ENCODE measurements at regions not wholly inside any gene's neighbourhood (a gene's known extent, or its start where the extent isn't known, plus 50 kb on each side); places are given as distances from the start of the nearest gene placed in this dataset.

GRCh38 chr1:99571092-99571734 is 74.7 kb upstream of the PALMD start:
- Histone ChIP-seq H3K4me3 (ENCODE audit: extremely low read depth in 1 of 4, insufficient read depth in 2 of 4, low read depth in 3 of 4, low read length in 4 of 4) (no peak overlapping the region), H3K14ac (ENCODE audit: insufficient read length) (no peak overlapping the region), H3K79me2 (ENCODE audit: control insufficient read depth in 1 of 2, insufficient read depth in 2 of 2, low read length in 2 of 2) (no peaks in the 10 kb centered on the region), H2BK5ac (ENCODE audit: low read depth, low read length) (no peak overlapping the region), H3K56ac (replicated peaks; ENCODE audit: insufficient read length, low read depth, low read length) (no peak overlapping the region), H3K4ac (replicated peaks; ENCODE audit: insufficient read length, low read depth, low read length) (no peak overlapping the region), H2BK120ac (replicated peaks; ENCODE audit: low read depth, low read length) (no peak overlapping the region), H2AK5ac (ENCODE audit: low read depth, low read length) (no peak overlapping the region), H3K27me3 (replicated peaks in 1 of 4; ENCODE audit: control insufficient read depth in 3 of 4, extremely low read depth in 1 of 4, insufficient read depth in 3 of 4, low read length in 3 of 4) (peaks cover 0 to 1% (median 0%) of the 10 kb centered on the region in 4 experiments; a peak in 1 of 7 replicates), H3K9me3 (ENCODE audit: insufficient read depth in 2 of 2, low read depth in 1 of 2, low read length in 1 of 2) (no peaks in the 10 kb centered on the region), H4K20me1 (replicated peaks in 1 of 2; ENCODE audit: control insufficient read depth in 1 of 2, insufficient read depth in 2 of 2, low read length in 2 of 2) (no peaks in the 10 kb centered on the region), H3K27ac (ENCODE audit: low read depth, low read length) (no peak overlapping the region), H2BK20ac (ENCODE audit: low read length) (no peak overlapping the region), H3K4me2 (ENCODE audit: insufficient read depth in 1 of 2, low read depth in 2 of 2, low read length in 2 of 2) (no peak overlapping the region), H2AFZ (ENCODE audit: low read length) (no peak overlapping the region), H4K91ac (replicated peaks; ENCODE audit: insufficient read length, low read length) (no peak overlapping the region), H3K36me3 (ENCODE audit: control insufficient read depth in 2 of 4, insufficient read depth in 4 of 4, low read length in 3 of 4) (no peaks in the 10 kb centered on the region), H2BK12ac (ENCODE audit: low read depth, low read length) (no peak overlapping the region), H3K18ac (ENCODE audit: extremely low read depth, low read length) (no peak overlapping the region), H3K23ac (ENCODE audit: insufficient read length) (no peak overlapping the region), H3K4me1 (replicated peaks in 1 of 4; ENCODE audit: control insufficient read depth in 3 of 4, insufficient read depth in 4 of 4, low read length in 3 of 4) (no peaks in the 10 kb centered on the region), H3K9ac (replicated peaks in 1 of 4; ENCODE audit: extremely low read depth in 1 of 4, low read depth in 3 of 4, low read length in 3 of 4) (no peak overlapping the region), H3K23me2 (ENCODE audit: low read depth, low read length) (no peaks in the 10 kb centered on the region), H4K8ac (ENCODE audit: extremely low read depth, insufficient read depth, low read length) (no peak overlapping the region), H2BK15ac (ENCODE audit: low read length) (no peak overlapping the region), H4K5ac (ENCODE audit: insufficient read length, low read depth, low read length) (no peak overlapping the region), H3K79me1 (ENCODE audit: low read depth, low read length) (no peaks in the 10 kb centered on the region)
- no peak for DNase-seq (ENCODE audit: low read depth in 1 of 2, low spot score in 2 of 2)
- 86% methylated on average over 6 of the region's 6 CpGs; no CpG with 5 or more reads in 1 of the 2 experiments for WGBS, 2 experiments (ENCODE audit: extremely low coverage in 1 of 2, insufficient coverage in 1 of 2, insufficient read length in 1 of 2, insufficient replicate concordance in 2 of 2, low coverage in 1 of 2, low lambda C conversion rate in 2 of 2, missing lambda C conversion rate in 1 of 2)
- POLR2A ChIA-PET (ENCODE audit: partially characterized antibody), result no interaction called here
- no peak for TF ChIP-seq HDAC2 (IDR thresholded peaks at IDR 0.05; ENCODE audit: borderline replicate concordance in 1 of 2, low read depth in 2 of 2, low read length in 2 of 2)
- TF ChIP-seq RFX5 (IDR thresholded peaks at IDR 0.05; ENCODE audit: borderline replicate concordance, low read depth, low read length), result no peak
- TF ChIP-seq BCL11A (IDR thresholded peaks at IDR 0.05; ENCODE audit: low read depth in 2 of 2, low read length in 2 of 2), result no peak
- TF ChIP-seq USF2 (IDR thresholded peaks at IDR 0.05; ENCODE audit: low read length), result no peak
- TF ChIP-seq TBP (IDR thresholded peaks at IDR 0.05; ENCODE audit: low read depth, low read length), result no peak
- no peak for FAIRE-seq
- CTCF ChIA-PET (ENCODE audit: partially characterized antibody), result interaction anchor here (0.7 to 1.5 kb wide), 3 partner anchors 10 to 245 kb away, joined by 3 to 5 read pairs (median 3); no protein-coding TSS in a partner anchor
